ENCODE measurements at regions not wholly inside any gene's neighbourhood (a gene's known extent, or its start where the extent isn't known, plus 50 kb on each side); places are given as distances from the start of the nearest gene placed in this dataset.

DNA sequence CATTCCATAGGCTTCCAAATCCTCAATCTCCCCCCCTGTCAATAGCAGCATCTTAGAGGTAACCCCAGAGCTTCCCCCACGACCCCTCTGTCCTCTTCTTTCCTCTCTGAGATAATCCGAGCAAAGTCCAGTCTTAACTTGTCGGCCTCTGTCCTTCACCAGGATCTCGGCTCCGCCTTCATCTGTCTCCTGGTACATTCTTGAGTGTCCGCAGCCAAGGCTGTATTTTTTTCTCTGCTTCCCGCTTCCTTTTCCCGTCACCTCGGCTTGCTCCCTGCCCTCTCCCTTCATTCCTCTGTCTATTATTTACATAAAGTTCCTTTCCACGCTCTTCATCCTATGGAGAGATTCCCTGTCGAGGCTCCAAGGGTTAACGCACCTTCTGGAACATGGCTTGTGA lies 153.9 kb upstream of the GSC start:
- H3K27me3 Mint-ChIP-seq: peaks cover 6% of the 10 kb centered on the region
- no peak overlapping the region for H3K27ac Mint-ChIP-seq
- H3K36me3 Mint-ChIP-seq (ENCODE audit: low read depth): no peaks in the 10 kb centered on the region
- DNase-seq (no peak), ATAC-seq (no peak)
- no peaks in the 10 kb centered on the region for H3K9me3 ChIP-seq (ENCODE audit: control insufficient read depth, low read length, poor library complexity, severe bottlenecking)
- no peak overlapping the region for H3K4me3 Mint-ChIP-seq
- peaks cover under 1% of the 10 kb centered on the region for H3K4me1 Mint-ChIP-seq

GRCh38 chr14:94922595-94923239 lies 152.8 kb upstream of the GSC start:
- H3K36me3 Mint-ChIP-seq (ENCODE audit: low read depth): no peaks in the 10 kb centered on the region
- DNase-seq: no peak
- H3K27me3 Mint-ChIP-seq: peaks cover 8% of the 10 kb centered on the region
- no peaks in the 10 kb centered on the region for H3K9me3 ChIP-seq (ENCODE audit: control insufficient read depth, low read length, poor library complexity, severe bottlenecking)
- H3K4me1 Mint-ChIP-seq: peaks cover 2% of the 10 kb centered on the region
- H3K27ac Mint-ChIP-seq: no peak overlapping the region
- ATAC-seq: no peak
- no peak overlapping the region for H3K4me3 Mint-ChIP-seq

DNA sequence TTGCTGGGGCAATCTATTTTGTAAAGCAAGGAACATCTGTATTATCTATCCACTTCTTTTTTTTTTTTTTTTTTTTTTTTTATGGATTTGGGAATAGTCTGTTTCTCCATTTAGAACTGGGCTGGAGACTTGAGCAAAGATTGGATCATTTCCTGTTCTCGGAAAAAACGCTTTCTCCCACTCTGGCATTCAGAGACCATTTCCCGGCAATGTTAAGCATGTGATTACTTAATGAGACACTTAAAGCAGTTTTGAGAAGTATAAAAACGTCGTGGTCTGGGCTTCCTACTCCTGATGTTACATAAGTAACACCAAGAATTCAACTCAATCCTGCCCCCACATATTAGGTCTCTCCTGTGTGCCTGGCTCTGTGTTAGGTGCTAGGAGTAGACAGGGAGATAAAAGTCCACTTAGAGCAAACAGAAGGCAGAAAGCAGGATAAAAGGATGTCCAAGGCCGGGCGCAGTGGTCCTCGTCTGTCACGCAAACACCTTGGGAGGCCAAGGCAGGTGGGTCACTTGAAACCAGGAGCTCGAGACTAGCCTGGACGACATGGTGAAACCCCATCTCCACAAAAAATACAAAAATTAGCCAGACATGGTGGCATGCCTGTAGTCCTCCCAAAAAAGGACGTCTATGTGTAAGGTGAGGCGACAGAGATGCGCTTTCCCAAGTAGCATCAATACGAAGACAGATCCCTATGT lies 152.1 kb upstream of the GSC start:
- peaks cover 11% of the 10 kb centered on the region for H3K27me3 Mint-ChIP-seq
- no peaks in the 10 kb centered on the region for H3K9me3 ChIP-seq (ENCODE audit: control insufficient read depth, low read length, poor library complexity, severe bottlenecking)
- no peak overlapping the region for H3K27ac Mint-ChIP-seq
- H3K4me3 Mint-ChIP-seq: no peak overlapping the region
- no peak for ATAC-seq
- peaks cover 2% of the 10 kb centered on the region for H3K4me1 Mint-ChIP-seq
- no peak for DNase-seq
- H3K36me3 Mint-ChIP-seq (ENCODE audit: low read depth): no peaks in the 10 kb centered on the region

DNA sequence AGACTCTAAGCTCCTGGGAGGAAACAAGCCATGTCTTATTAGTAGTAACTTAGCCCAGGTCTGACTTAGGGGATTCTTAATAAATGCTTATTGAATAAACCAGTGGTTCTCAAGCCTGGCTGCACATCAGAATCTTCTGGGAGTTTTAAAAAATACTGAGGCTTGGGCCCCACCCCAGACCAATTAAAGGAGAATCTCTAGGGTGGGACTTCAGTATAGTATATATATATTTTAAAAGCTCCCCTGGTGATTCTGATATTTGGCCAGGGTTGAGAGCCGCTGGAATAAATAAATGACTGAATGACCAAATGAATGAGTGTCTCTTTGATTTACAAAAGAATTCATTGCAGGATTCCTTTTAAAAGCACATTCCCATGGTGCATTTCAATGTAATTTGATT lies 151.5 kb upstream of the GSC start:
- Mint-ChIP-seq H3K27ac (no peak overlapping the region), H3K4me3 (no peak overlapping the region), H3K27me3 (peaks cover 16% of the 10 kb centered on the region), H3K36me3 (ENCODE audit: low read depth) (no peaks in the 10 kb centered on the region), H3K4me1 (peaks cover 2% of the 10 kb centered on the region)
- DNase-seq (no peak), ATAC-seq (no peak)
- H3K9me3 ChIP-seq (ENCODE audit: control insufficient read depth, low read length, poor library complexity, severe bottlenecking): no peaks in the 10 kb centered on the region

- Mint-ChIP-seq H3K27ac (no peak overlapping the region), H3K4me1 (peaks cover 2% of the 10 kb centered on the region), H3K27me3 (peaks cover 16% of the 10 kb centered on the region), H3K4me3 (no peak overlapping the region), H3K36me3 (ENCODE audit: low read depth) (no peaks in the 10 kb centered on the region)
- ATAC-seq (no peak), DNase-seq (no peak)
- H3K9me3 ChIP-seq (ENCODE audit: control insufficient read depth, low read length, poor library complexity, severe bottlenecking): no peaks in the 10 kb centered on the region
Observed at GRCh38 chr14:94919896-94920295, 150.0 kb upstream of the GSC start.

DNA sequence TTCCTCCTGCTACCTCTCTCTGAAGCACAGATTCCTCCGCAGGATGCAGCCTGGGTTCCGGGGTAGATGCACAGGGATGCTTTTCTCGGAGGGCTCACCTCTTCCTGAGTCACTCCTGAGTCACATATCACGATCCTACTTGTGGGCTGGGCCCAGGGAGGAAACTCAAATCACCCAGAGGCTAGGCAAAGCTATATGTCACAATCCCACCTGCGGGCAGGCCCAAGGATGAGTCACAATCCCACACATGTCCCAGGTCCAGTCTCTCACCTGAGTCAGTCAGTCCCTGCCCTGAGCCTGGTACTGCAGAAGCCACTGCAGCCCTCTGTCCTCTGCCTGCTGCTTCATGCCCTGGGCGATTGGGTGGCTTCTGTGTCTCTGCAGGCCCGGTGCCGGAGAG lies 149.0 kb upstream of the GSC start:
- Mint-ChIP-seq H3K36me3 (ENCODE audit: low read depth) (no peaks in the 10 kb centered on the region), H3K4me1 (peaks cover 2% of the 10 kb centered on the region), H3K27ac (no peak overlapping the region), H3K27me3 (peaks cover 16% of the 10 kb centered on the region), H3K4me3 (no peak overlapping the region)
- DNase-seq: no peak
- no peak for ATAC-seq
- H3K9me3 ChIP-seq (ENCODE audit: control insufficient read depth, low read length, poor library complexity, severe bottlenecking): no peaks in the 10 kb centered on the region

DNA sequence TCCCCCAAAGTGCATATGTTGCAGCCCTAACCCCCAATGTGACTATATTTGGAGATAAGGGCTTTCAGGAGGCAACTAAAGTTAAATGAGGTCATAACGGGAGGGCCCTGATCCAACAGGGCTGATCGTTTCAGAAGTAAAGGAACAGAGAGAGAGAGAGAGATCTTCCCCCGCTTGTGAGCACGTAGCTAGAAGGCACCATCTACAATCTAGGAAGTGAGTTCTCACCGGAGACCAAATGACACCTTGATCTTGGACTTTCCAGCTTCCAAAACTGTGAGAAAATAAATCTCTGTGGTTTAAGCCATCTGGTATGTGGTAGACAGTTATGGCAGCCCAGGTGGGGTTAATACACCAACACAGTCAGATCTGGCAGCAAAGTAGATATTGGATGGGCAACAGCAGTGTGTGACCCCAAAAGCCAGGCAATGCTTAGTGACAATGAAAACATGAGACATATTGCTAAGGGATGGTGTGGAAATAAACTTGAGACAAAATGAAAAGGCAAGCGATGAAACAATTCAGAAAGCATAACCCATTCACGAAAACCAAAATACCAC lies 147.2 kb upstream of the GSC start:
- ATAC-seq (no peak), DNase-seq (no peak)
- H3K36me3 Mint-ChIP-seq (ENCODE audit: low read depth): no peaks in the 10 kb centered on the region
- no peak overlapping the region for H3K27ac Mint-ChIP-seq
- H3K4me3 Mint-ChIP-seq: no peak overlapping the region
- peaks cover 2% of the 10 kb centered on the region for H3K4me1 Mint-ChIP-seq
- H3K27me3 Mint-ChIP-seq: peaks cover 16% of the 10 kb centered on the region
- no peaks in the 10 kb centered on the region for H3K9me3 ChIP-seq (ENCODE audit: control insufficient read depth, low read length, poor library complexity, severe bottlenecking)

GRCh38 chr14:94914191-94914590 lies 144.3 kb upstream of the GSC start:
- Mint-ChIP-seq H3K36me3 (ENCODE audit: low read depth) (no peaks in the 10 kb centered on the region), H3K27me3 (peaks cover 14% of the 10 kb centered on the region), H3K4me3 (no peak overlapping the region), H3K4me1 (peaks cover 2% of the 10 kb centered on the region), H3K27ac (no peak overlapping the region)
- ATAC-seq: no peak
- no peak for DNase-seq
- H3K9me3 ChIP-seq (ENCODE audit: control insufficient read depth, low read length, poor library complexity, severe bottlenecking): no peaks in the 10 kb centered on the region

- no peak for ATAC-seq
- peaks cover 3% of the 10 kb centered on the region for H3K4me1 Mint-ChIP-seq
- no peaks in the 10 kb centered on the region for H3K27me3 Mint-ChIP-seq
Observed at GRCh38 chr14:94907626-94908261, 137.8 kb upstream of the GSC start.

DNA sequence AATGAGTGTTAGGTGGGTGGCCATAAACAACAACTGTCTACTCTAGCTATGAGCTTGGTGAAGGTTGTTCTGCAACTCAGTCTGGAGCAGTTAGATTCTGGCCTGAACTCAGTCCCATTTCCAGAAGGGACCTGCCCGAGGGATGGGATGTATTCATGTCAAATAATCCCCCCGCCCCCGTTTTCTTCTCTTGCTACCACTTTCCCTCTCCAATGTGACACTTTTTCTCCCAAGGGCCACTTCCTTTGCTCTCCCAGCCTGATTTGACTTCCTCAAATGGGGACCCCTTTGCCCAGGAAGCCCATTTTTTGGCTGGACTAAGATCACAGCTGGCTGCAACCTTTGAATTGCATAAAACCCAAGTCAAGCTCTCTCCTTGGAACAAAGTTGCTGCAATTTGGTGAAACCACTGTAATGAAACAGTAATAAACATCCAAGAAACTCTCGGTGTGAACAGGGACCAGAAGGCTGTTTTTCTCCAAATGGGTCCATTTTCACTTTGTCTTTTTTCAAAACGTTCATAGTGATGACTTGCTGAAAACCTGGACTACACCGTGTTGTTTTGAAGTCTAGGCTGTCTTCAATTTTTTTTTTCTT lies 137.2 kb upstream of the GSC start:
- H3K4me3 Mint-ChIP-seq: no peak overlapping the region
- peaks cover 3% of the 10 kb centered on the region for H3K4me1 Mint-ChIP-seq
- no peaks in the 10 kb centered on the region for H3K9me3 ChIP-seq (ENCODE audit: control insufficient read depth, low read length, poor library complexity, severe bottlenecking)
- H3K27ac Mint-ChIP-seq: no peak overlapping the region
- no peaks in the 10 kb centered on the region for H3K27me3 Mint-ChIP-seq
- ATAC-seq (no peak), DNase-seq (no peak)
- H3K36me3 Mint-ChIP-seq (ENCODE audit: low read depth): no peaks in the 10 kb centered on the region

More at GRCh38 chr14:94907626-94908261, 137.8 kb upstream of the GSC start:
- no peaks in the 10 kb centered on the region for H3K9me3 ChIP-seq (ENCODE audit: control insufficient read depth, low read length, poor library complexity, severe bottlenecking)
- DNase-seq: no peak
- H3K4me3 Mint-ChIP-seq: no peak overlapping the region
- H3K36me3 Mint-ChIP-seq (ENCODE audit: low read depth): no peaks in the 10 kb centered on the region
- H3K27ac Mint-ChIP-seq: no peak overlapping the region

GRCh38 chr14:94906577-94906976 lies 136.7 kb upstream of the GSC start:
- DNase-seq: no peak
- H3K36me3 Mint-ChIP-seq (ENCODE audit: low read depth): no peaks in the 10 kb centered on the region
- no peak overlapping the region for H3K27ac Mint-ChIP-seq
- H3K27me3 Mint-ChIP-seq: no peaks in the 10 kb centered on the region
- no peak for ATAC-seq
- H3K9me3 ChIP-seq (ENCODE audit: control insufficient read depth, low read length, poor library complexity, severe bottlenecking): no peaks in the 10 kb centered on the region
- H3K4me1 Mint-ChIP-seq: peaks cover 3% of the 10 kb centered on the region
- H3K4me3 Mint-ChIP-seq: no peak overlapping the region

DNA sequence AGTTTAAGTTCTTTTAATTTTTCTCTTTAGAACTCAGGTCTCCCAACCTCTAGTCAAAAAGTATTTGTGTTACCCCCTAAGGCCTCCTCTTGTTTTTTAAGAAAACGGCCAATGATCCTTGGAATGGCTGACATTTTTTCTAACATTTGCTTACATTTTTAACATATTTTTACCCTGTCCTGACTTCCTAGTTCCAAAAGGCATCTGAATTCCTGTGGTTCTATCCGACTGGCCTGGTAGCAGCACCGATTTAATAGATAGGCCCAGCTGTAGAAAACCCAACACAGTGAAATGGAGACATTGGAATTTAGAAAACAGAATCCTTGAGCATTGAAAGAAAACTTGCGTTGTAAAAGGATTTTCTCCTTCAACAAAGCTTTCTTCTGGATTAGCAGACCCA lies 134.7 kb upstream of the GSC start:
- Mint-ChIP-seq H3K4me1 (peaks cover 3% of the 10 kb centered on the region), H3K27me3 (no peaks in the 10 kb centered on the region), H3K27ac (no peak overlapping the region), H3K4me3 (no peak overlapping the region), H3K36me3 (ENCODE audit: low read depth) (no peaks in the 10 kb centered on the region)
- no peaks in the 10 kb centered on the region for H3K9me3 ChIP-seq (ENCODE audit: control insufficient read depth, low read length, poor library complexity, severe bottlenecking)
- DNase-seq: no peak
- no peak for ATAC-seq

GRCh38 chr14:94903883-94904282 lies 134.0 kb upstream of the GSC start:
- no peaks in the 10 kb centered on the region for H3K9me3 ChIP-seq (ENCODE audit: control insufficient read depth, low read length, poor library complexity, severe bottlenecking)
- peak overlapping the region; percentile 54 for H3K27ac Mint-ChIP-seq
- DNase-seq: no peak
- no peaks in the 10 kb centered on the region for H3K36me3 Mint-ChIP-seq (ENCODE audit: low read depth)
- H3K4me3 Mint-ChIP-seq: peak overlapping the region; percentile 41
- ATAC-seq: no peak
- no peaks in the 10 kb centered on the region for H3K27me3 Mint-ChIP-seq
- peaks cover 3% of the 10 kb centered on the region for H3K4me1 Mint-ChIP-seq

Measured in T-helper 17 cell (primary cell).